SK-N-SH (cell line): ENCODE measurements at regions not wholly inside any gene's neighbourhood (a gene's known extent, or its start where the extent isn't known, plus 50 kb on each side); places are given as distances from the start of the nearest gene placed in this dataset.

Experiments used
- CTCF ChIA-PET: fragments of 300-600, 350-600 bp; formaldehyde crosslinking; extraction: SDS; loops from one replicate; lab custom pipeline; 2021; lab: Yijun Ruan, JAX
- POLR2A ChIA-PET: fragments of 350-600 bp; sonication (Branson Sonifier 250); formaldehyde crosslinking; extraction: SDS; loops from one replicate; lab custom pipeline; 2020; ENCODE audit warnings: antibody characterized with exemption, inconsistent platforms; lab: Yijun Ruan, JAX
- DNase-seq: peaks from one replicate; pipeline ENCODE4 v3.0.0; 2012
- H2AFZ ChIP-seq: fragments of 200-600 bp; sonication (generic); 2 replicates; pipeline ENCODE4 v1.8.1; 2016; ENCODE audit warnings: antibody characterized with exemption, mild to moderate bottlenecking, low read depth
- H3F3A ChIP-seq: fragments of 200-600 bp; sonication (generic); replicated peaks from 2 replicates; pipeline ENCODE3; 2016; ENCODE audit warnings: antibody characterized with exemption, mild to moderate bottlenecking; ENCODE audit not compliant: insufficient read depth
- H3K27ac ChIP-seq, 2 experiments: fragments of 200-500 bp in 1 of 2; fragments of 200-600 bp in 1 of 2; sonication (Bioruptor generic) in 1 of 2; sonication (generic), shearing (Covaris generic) in 1 of 2; 2 replicates each; pipeline versions ENCODE4 v1.5.1 to v1.6.1; 2014 to 2016; ENCODE audit warnings: low read depth in 2 of 2, inconsistent platforms in 1 of 2, low read length in 1 of 2, mild to moderate bottlenecking in 1 of 2, mixed read lengths in 1 of 2
- H3K27me3 ChIP-seq: fragments of 200-600 bp; sonication (generic), shearing (Covaris generic); 2 replicates; pipeline ENCODE4 v1.6.1; 2016; ENCODE audit warnings: mixed run types; ENCODE audit not compliant: insufficient read depth
- H3K36me3 ChIP-seq, 2 experiments: fragments of 200-500 bp in 1 of 2; fragments of 200-600 bp in 1 of 2; sonication (Bioruptor generic) in 1 of 2; sonication (generic) in 1 of 2; replicated peaks in 1 of 2; 2 replicates each; pipeline versions ENCODE3 to v1.5.1; 2014 to 2016; ENCODE audit warnings: low read length in 1 of 2, mild to moderate bottlenecking in 1 of 2; ENCODE audit not compliant: insufficient read depth in 2 of 2, control insufficient read depth in 1 of 2
- H3K4me1 ChIP-seq, 2 experiments: fragments of 200-500 bp in 1 of 2; fragments of 200-600 bp in 1 of 2; sonication (Bioruptor generic) in 1 of 2; sonication (generic), shearing (Covaris generic) in 1 of 2; 2 replicates each; pipeline versions ENCODE4 v1.5.1 to v1.6.1; 2014 to 2016; ENCODE audit warnings: low read depth in 1 of 2, low read length in 1 of 2, mixed run types in 1 of 2; ENCODE audit not compliant: insufficient read depth in 2 of 2, control insufficient read depth in 1 of 2
- H3K4me2 ChIP-seq: fragments of 200-600 bp; sonication (generic), shearing (Covaris generic); 2 replicates; pipeline ENCODE4 v1.6.1; 2017; ENCODE audit warnings: mixed run types
- H3K4me3 ChIP-seq, 2 experiments: fragments of 200-500 bp in 1 of 2; fragments of 200-600 bp in 1 of 2; sonication (Bioruptor generic) in 1 of 2; sonication (generic), shearing (Covaris generic) in 1 of 2; 2 replicates each; pipeline versions ENCODE4 v1.5.1 to v1.8.1; 2014 to 2016; ENCODE audit warnings: low read depth in 2 of 2, inconsistent platforms in 1 of 2, low read length in 1 of 2, mild to moderate bottlenecking in 1 of 2, mixed read lengths in 1 of 2, moderate library complexity in 1 of 2
- H3K79me2 ChIP-seq: fragments of 200-600 bp; sonication (generic); 2 replicates; pipeline ENCODE4 v1.8.1; 2017; ENCODE audit warnings: mild to moderate bottlenecking; ENCODE audit not compliant: insufficient read depth
- H3K9ac ChIP-seq: fragments of 200-600 bp; sonication (generic); 2 replicates; pipeline ENCODE4 v1.6.1; 2017; ENCODE audit warnings: mixed run types
- H3K9me2 ChIP-seq: fragments of 200-600 bp; sonication (generic); 2 replicates; pipeline ENCODE4 v1.6.1; 2017; ENCODE audit warnings: mixed run types
- H3K9me3 ChIP-seq: fragments of 200-600 bp; sonication (generic); 2 replicates; pipeline ENCODE4 v1.6.1; 2017; ENCODE audit warnings: mixed run types, mild to moderate bottlenecking, moderate library complexity
- H4K20me1 ChIP-seq: fragments of 200-600 bp; sonication (generic); 2 replicates; pipeline ENCODE4 v1.6.1; 2017; ENCODE audit warnings: mild to moderate bottlenecking, mixed run types; ENCODE audit not compliant: insufficient read depth
- CHD2 ChIP-seq: fragments of 150-350 bp; IDR thresholded peaks from 2 replicates; pipeline ENCODE4 v1.6.1; 2018; ENCODE audit warnings: low read length; ENCODE audit not compliant: partially characterized antibody
- FOSL2 ChIP-seq: IDR thresholded peaks from 2 replicates; pipeline ENCODE4 v1.4.0; 2012; ENCODE audit warnings: low read depth, mild to moderate bottlenecking, moderate library complexity, borderline replicate concordance
- FOXJ3 ChIP-seq: sonication (generic); formaldehyde crosslinking; IDR thresholded peaks from 2 replicates; pipeline ENCODE4 v1.5.1; 2020; ENCODE audit warnings: mild to moderate bottlenecking, missing genetic modification reagents
- FOXM1 ChIP-seq: IDR thresholded peaks from 2 replicates; pipeline ENCODE4 v1.4.0; 2012; ENCODE audit warnings: low read depth, mild to moderate bottlenecking
- GABPA ChIP-seq: IDR thresholded peaks from 2 replicates; pipeline ENCODE4 v1.4.0; 2012; ENCODE audit warnings: low read depth, mild to moderate bottlenecking
- JUND ChIP-seq: IDR thresholded peaks from 2 replicates; pipeline ENCODE4 v1.4.0; 2012
- MAX ChIP-seq: IDR thresholded peaks from 2 replicates; pipeline ENCODE4 v1.4.0; 2012; ENCODE audit warnings: low read depth
- NFIC ChIP-seq: IDR thresholded peaks from 2 replicates; pipeline ENCODE4 v1.4.0; 2012; ENCODE audit warnings: borderline replicate concordance
- NRF1 ChIP-seq: IDR thresholded peaks from 2 replicates; pipeline ENCODE4 v1.6.1; 2012; ENCODE audit warnings: low read depth, mild to moderate bottlenecking, low read length
- PBX3 ChIP-seq: IDR thresholded peaks from 2 replicates; pipeline ENCODE4; 2012
- RAD21 ChIP-seq: IDR thresholded peaks from 2 replicates; pipeline ENCODE4 v1.6.1; 2012; ENCODE audit warnings: mild to moderate bottlenecking, low read length
- RFX5 ChIP-seq: IDR thresholded peaks from 2 replicates; pipeline ENCODE4 v1.6.1; 2012; ENCODE audit warnings: mild to moderate bottlenecking, improper control_type of control experiment, low read length
- SIN3A ChIP-seq: IDR thresholded peaks from 2 replicates; pipeline ENCODE4 v1.6.1; 2012; ENCODE audit warnings: low read depth, mild to moderate bottlenecking, low read length, moderate library complexity, borderline replicate concordance
- TEAD4 ChIP-seq: IDR thresholded peaks from 2 replicates; pipeline ENCODE4 v1.4.0; 2012; ENCODE audit warnings: mild to moderate bottlenecking, borderline replicate concordance; ENCODE audit not compliant: insufficient read depth
- USF1 ChIP-seq: IDR thresholded peaks from 2 replicates; pipeline ENCODE4 v1.4.0; 2012; ENCODE audit warnings: low read depth, borderline replicate concordance
- WGBS: methylation state at CpG from one replicate; pipeline ENCODE4 v1.1.6; 2017; ENCODE audit warnings: low lambda C conversion rate; 5-methylcytosine and 5-hydroxymethylcytosine counted together
- TF ChIP-seq, protein P1 (sequence below): fragments of 150-350 bp; IDR thresholded peaks from 2 replicates; pipeline ENCODE4 v1.6.1; 2016; ENCODE audit warnings: mild to moderate bottlenecking, low read depth, low read length
- TF ChIP-seq, protein P2 (sequence below): fragments of 150-350 bp; IDR thresholded peaks from 2 replicates; pipeline ENCODE4 v1.6.1; 2017; ENCODE audit warnings: antibody characterized with exemption, low read length, low read depth, borderline replicate concordance
- TF ChIP-seq, protein P3 (sequence below): IDR thresholded peaks from 2 replicates; pipeline ENCODE4 v1.6.1; 2012; ENCODE audit warnings: mild to moderate bottlenecking, low read depth, low read length, moderate library complexity

DNA sequence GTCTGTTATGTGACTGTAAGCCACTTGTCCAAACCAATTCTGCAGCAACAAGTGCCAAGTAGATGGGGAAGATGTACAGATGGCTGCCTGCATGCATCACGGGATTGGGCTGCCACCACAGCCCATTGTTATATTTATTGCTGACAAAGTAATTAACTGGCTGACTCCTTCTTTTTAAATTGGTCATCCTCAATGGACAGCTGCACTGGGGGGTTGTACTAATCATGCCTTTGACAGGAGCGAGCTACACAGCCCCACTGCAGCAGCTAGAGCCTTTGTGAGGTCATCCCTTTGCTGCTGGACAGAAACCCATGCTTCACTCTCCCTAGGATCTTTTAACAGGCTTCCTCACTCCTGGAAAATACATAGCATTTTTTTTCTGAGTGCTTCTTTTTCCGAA is 146.7 kb upstream of the CXXC4 start:
- Histone ChIP-seq H3K4me2 (no peak overlapping the region), H4K20me1 (no peaks in the 10 kb centered on the region), H3K9me2 (no peaks in the 10 kb centered on the region), H3K4me3 (no peak overlapping the region), H3K27me3 (no peaks in the 10 kb centered on the region), H3K9me3 (no peaks in the 10 kb centered on the region), H2AFZ (no peak overlapping the region), H3F3A (no peaks in the 10 kb centered on the region), H3K27ac (no peak overlapping the region), H3K79me2 (no peaks in the 10 kb centered on the region), H3K36me3 (no peaks in the 10 kb centered on the region)
- CTCF ChIA-PET = no interaction called here
- no peak for TF ChIP-seq USF1
- TF ChIP-seq SIN3A = no peak
- TF ChIP-seq TEAD4 = no peak
- no peak for TF ChIP-seq RAD21
- TF ChIP-seq, protein P1, sequence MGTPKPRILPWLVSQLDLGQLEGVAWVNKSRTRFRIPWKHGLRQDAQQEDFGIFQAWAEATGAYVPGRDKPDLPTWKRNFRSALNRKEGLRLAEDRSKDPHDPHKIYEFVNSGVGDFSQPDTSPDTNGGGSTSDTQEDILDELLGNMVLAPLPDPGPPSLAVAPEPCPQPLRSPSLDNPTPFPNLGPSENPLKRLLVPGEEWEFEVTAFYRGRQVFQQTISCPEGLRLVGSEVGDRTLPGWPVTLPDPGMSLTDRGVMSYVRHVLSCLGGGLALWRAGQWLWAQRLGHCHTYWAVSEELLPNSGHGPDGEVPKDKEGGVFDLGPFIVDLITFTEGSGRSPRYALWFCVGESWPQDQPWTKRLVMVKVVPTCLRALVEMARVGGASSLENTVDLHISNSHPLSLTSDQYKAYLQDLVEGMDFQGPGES = no peak
- no peak for TF ChIP-seq RFX5
- no peak for TF ChIP-seq JUND
- no peak for TF ChIP-seq NRF1
- no peak for TF ChIP-seq FOXM1
- no peak for TF ChIP-seq MAX
- TF ChIP-seq, protein P2, sequence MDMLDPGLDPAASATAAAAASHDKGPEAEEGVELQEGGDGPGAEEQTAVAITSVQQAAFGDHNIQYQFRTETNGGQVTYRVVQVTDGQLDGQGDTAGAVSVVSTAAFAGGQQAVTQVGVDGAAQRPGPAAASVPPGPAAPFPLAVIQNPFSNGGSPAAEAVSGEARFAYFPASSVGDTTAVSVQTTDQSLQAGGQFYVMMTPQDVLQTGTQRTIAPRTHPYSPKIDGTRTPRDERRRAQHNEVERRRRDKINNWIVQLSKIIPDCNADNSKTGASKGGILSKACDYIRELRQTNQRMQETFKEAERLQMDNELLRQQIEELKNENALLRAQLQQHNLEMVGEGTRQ = no peak
- TF ChIP-seq GABPA = no peak
- no peak for TF ChIP-seq PBX3
- TF ChIP-seq NFIC = no peak
- TF ChIP-seq FOXJ3 (CRISPR knock-in tag) = no peak
- TF ChIP-seq, protein P3, sequence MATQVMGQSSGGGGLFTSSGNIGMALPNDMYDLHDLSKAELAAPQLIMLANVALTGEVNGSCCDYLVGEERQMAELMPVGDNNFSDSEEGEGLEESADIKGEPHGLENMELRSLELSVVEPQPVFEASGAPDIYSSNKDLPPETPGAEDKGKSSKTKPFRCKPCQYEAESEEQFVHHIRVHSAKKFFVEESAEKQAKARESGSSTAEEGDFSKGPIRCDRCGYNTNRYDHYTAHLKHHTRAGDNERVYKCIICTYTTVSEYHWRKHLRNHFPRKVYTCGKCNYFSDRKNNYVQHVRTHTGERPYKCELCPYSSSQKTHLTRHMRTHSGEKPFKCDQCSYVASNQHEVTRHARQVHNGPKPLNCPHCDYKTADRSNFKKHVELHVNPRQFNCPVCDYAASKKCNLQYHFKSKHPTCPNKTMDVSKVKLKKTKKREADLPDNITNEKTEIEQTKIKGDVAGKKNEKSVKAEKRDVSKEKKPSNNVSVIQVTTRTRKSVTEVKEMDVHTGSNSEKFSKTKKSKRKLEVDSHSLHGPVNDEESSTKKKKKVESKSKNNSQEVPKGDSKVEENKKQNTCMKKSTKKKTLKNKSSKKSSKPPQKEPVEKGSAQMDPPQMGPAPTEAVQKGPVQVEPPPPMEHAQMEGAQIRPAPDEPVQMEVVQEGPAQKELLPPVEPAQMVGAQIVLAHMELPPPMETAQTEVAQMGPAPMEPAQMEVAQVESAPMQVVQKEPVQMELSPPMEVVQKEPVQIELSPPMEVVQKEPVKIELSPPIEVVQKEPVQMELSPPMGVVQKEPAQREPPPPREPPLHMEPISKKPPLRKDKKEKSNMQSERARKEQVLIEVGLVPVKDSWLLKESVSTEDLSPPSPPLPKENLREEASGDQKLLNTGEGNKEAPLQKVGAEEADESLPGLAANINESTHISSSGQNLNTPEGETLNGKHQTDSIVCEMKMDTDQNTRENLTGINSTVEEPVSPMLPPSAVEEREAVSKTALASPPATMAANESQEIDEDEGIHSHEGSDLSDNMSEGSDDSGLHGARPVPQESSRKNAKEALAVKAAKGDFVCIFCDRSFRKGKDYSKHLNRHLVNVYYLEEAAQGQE = no peak
- TF ChIP-seq FOSL2 = no peak
- TF ChIP-seq CHD2 = no peak
- TF ChIP-seq, all 33 proteins: peak for 0
- no peak for DNase-seq
- no peak overlapping the region for H3K9ac ChIP-seq
- H3K4me1 ChIP-seq = no peaks in the 10 kb centered on the region
- 8% methylated on average over 3 of the region's 3 CpGs for WGBS
- POLR2A ChIA-PET = no interaction called here
